Fibroblast of lung (primary cell): ENCODE measurements at regions not wholly inside any gene's neighbourhood (a gene's known extent, or its start where the extent isn't known, plus 50 kb on each side); places are given as distances from the start of the nearest gene placed in this dataset.

Experiments
- DNase-seq, 2 donors: peaks; one replicate each; pipeline versions ENCODE4 v3.0.0 to v3.0.0-alpha.2; 2010; ENCODE audit warnings: low read depth in 2 of 2
- H2AFZ ChIP-seq: 2 replicates; pipeline ENCODE4 v1.5.1; 2012; ENCODE audit warnings: low read length, control low read depth, inconsistent platforms
- H3K27ac ChIP-seq: 2 replicates; pipeline ENCODE4 v1.5.1; 2011; ENCODE audit warnings: low read length, control low read depth; ENCODE audit not compliant: insufficient read depth
- H3K27me3 ChIP-seq: 2 replicates; pipeline ENCODE4 v1.5.1; 2011; ENCODE audit warnings: mild to moderate bottlenecking, low read length; ENCODE audit not compliant: control insufficient read depth, insufficient read depth
- H3K36me3 ChIP-seq: 2 replicates; pipeline ENCODE4 v1.5.1; 2011; ENCODE audit warnings: low read length; ENCODE audit not compliant: control insufficient read depth, insufficient read depth
- H3K4me1 ChIP-seq: 2 replicates; pipeline ENCODE4 v1.5.1; 2011; ENCODE audit warnings: low read length; ENCODE audit not compliant: control insufficient read depth, insufficient read depth; ENCODE audit errors: extremely low read depth
- H3K4me2 ChIP-seq: 2 replicates; pipeline ENCODE4 v1.5.1; 2011; ENCODE audit warnings: low read length, control low read depth; ENCODE audit not compliant: insufficient read depth; ENCODE audit errors: extremely low read depth
- H3K4me3 ChIP-seq, 4 experiments: fragments of 200-600 bp in 1 of 4; sonication (generic) in 1 of 4; replicated peaks in 1 of 4; 2 replicates each; pipeline ENCODE4 v1.5.1; 2011 to 2016; ENCODE audit warnings: low read length in 4 of 4, low read depth in 3 of 4, mild to moderate bottlenecking in 3 of 4, control low read depth in 2 of 4, inconsistent platforms in 1 of 4, mixed read lengths in 1 of 4; ENCODE audit not compliant: insufficient read depth in 1 of 4; ENCODE audit errors: control extremely low read depth in 1 of 4
- H3K79me2 ChIP-seq: 2 replicates; pipeline ENCODE4 v1.5.1; 2012; ENCODE audit warnings: mild to moderate bottlenecking, low read length, inconsistent platforms; ENCODE audit not compliant: control insufficient read depth, insufficient read depth
- H3K9ac ChIP-seq: 2 replicates; pipeline ENCODE4 v1.5.1; 2011; ENCODE audit warnings: mild to moderate bottlenecking, low read length, control low read depth; ENCODE audit not compliant: insufficient read depth
- H3K9me3 ChIP-seq: 2 replicates; pipeline ENCODE4 v1.5.1; 2012; ENCODE audit warnings: low read depth, low read length; ENCODE audit not compliant: control insufficient read depth, insufficient read depth
- H4K20me1 ChIP-seq: 2 replicates; pipeline ENCODE4 v1.5.1; 2011; ENCODE audit warnings: low read length; ENCODE audit not compliant: control insufficient read depth, insufficient read depth; ENCODE audit errors: extremely low read depth
- EZH2 ChIP-seq: IDR thresholded peaks from 2 replicates; pipeline ENCODE4 v1.5.1; 2012; ENCODE audit warnings: low read length, control low read depth, mild to moderate bottlenecking; ENCODE audit errors: missing control alignments
- TF ChIP-seq, protein P1 (sequence below), 2 donors: IDR thresholded peaks in 1 of 2; conservative IDR thresholded peaks in 1 of 2; 1 replicate in 1 of 2; 2 replicates in 1 of 2; pipeline ENCODE4 v1.5.1; 2011 to 2012; ENCODE audit warnings: low read length in 2 of 2, control low read depth in 1 of 2, inconsistent platforms in 1 of 2, low read depth in 1 of 2, mild to moderate bottlenecking in 1 of 2

GRCh38 chr3:137477614-137478013, 286.5 kb upstream of the SOX14 start:
- no peak for DNase-seq
- Histone ChIP-seq H3K27ac (no peak overlapping the region), H3K4me1 (no peaks in the 10 kb centered on the region), H3K4me3 (no peak overlapping the region), H2AFZ (no peak overlapping the region), H3K9me3 (no peaks in the 10 kb centered on the region), H3K4me2 (no peak overlapping the region), H3K36me3 (no peaks in the 10 kb centered on the region), H3K79me2 (no peaks in the 10 kb centered on the region), H3K27me3 (no peaks in the 10 kb centered on the region), H3K9ac (no peak overlapping the region), H4K20me1 (no peaks in the 10 kb centered on the region)
- TF ChIP-seq, protein P1, sequence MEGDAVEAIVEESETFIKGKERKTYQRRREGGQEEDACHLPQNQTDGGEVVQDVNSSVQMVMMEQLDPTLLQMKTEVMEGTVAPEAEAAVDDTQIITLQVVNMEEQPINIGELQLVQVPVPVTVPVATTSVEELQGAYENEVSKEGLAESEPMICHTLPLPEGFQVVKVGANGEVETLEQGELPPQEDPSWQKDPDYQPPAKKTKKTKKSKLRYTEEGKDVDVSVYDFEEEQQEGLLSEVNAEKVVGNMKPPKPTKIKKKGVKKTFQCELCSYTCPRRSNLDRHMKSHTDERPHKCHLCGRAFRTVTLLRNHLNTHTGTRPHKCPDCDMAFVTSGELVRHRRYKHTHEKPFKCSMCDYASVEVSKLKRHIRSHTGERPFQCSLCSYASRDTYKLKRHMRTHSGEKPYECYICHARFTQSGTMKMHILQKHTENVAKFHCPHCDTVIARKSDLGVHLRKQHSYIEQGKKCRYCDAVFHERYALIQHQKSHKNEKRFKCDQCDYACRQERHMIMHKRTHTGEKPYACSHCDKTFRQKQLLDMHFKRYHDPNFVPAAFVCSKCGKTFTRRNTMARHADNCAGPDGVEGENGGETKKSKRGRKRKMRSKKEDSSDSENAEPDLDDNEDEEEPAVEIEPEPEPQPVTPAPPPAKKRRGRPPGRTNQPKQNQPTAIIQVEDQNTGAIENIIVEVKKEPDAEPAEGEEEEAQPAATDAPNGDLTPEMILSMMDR (conservative IDR thresholded peaks at IDR 0.05 in 1 of 2, IDR thresholded peaks at IDR 0.05 in 1 of 2; ENCODE audit: low read depth in 1 of 2, low read length in 2 of 2): no peak
- no peak for TF ChIP-seq EZH2

- TF ChIP-seq EZH2: no peak
- no peak overlapping the region for H3K9ac ChIP-seq
- H2AFZ ChIP-seq: no peak overlapping the region
- no peaks in the 10 kb centered on the region for H3K36me3 ChIP-seq
- no peak overlapping the region for H3K4me2 ChIP-seq
- no peak overlapping the region for H3K27ac ChIP-seq
- no peaks in the 10 kb centered on the region for H3K27me3 ChIP-seq
- no peak for DNase-seq
- H3K9me3 ChIP-seq: no peaks in the 10 kb centered on the region
- H3K4me1 ChIP-seq: no peaks in the 10 kb centered on the region
- H3K79me2 ChIP-seq: no peaks in the 10 kb centered on the region
- no peak overlapping the region for H3K4me3 ChIP-seq
- no peaks in the 10 kb centered on the region for H4K20me1 ChIP-seq
These were observed 254.6 kb upstream of the SOX14 start for GRCh38 chr3:137509354-137510045.

- Histone ChIP-seq H4K20me1 (no peaks in the 10 kb centered on the region), H3K27me3 (no peaks in the 10 kb centered on the region), H3K9me3 (no peaks in the 10 kb centered on the region), H3K36me3 (no peaks in the 10 kb centered on the region), H2AFZ (no peak overlapping the region), H3K9ac (no peak overlapping the region), H3K79me2 (no peaks in the 10 kb centered on the region), H3K4me2 (no peak overlapping the region), H3K4me1 (no peaks in the 10 kb centered on the region), H3K27ac (no peak overlapping the region), H3K4me3 (no peak overlapping the region)
- no peak for DNase-seq
- TF ChIP-seq EZH2: no peak
- TF ChIP-seq, protein P1 (conservative IDR thresholded peaks at IDR 0.05 in 1 of 2, IDR thresholded peaks at IDR 0.05 in 1 of 2; ENCODE audit: low read depth in 1 of 2, low read length in 2 of 2): no peak
These were observed 252.5 kb upstream of the SOX14 start for GRCh38 chr3:137511655-137512054.
